ENCODE measurements at regions not wholly inside any gene's neighbourhood (a gene's known extent, or its start where the extent isn't known, plus 50 kb on each side); places are given as distances from the start of the nearest gene placed in this dataset.

DNA sequence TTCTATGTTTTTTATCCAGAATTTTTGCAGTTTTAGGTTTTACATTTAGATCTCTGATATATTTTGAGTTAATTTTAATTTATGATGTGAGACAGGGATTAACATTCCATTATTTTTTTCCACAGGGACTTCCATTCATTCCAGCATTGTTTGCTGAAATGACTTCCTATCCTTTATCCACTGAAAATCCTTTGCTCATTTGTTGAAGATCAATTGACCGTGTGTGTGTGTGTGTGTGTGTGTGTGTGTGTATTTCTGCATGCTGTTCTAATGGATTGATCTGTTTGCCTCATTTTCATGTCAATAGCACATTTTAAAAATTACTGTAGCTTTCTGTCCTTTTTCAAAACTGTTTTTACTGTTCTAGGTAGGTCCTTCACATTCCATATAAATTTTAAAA lies 480.3 kb downstream of the DSC3 start:
- no peak for DNase-seq (ENCODE audit: extremely low read depth, low read depth)

DNA sequence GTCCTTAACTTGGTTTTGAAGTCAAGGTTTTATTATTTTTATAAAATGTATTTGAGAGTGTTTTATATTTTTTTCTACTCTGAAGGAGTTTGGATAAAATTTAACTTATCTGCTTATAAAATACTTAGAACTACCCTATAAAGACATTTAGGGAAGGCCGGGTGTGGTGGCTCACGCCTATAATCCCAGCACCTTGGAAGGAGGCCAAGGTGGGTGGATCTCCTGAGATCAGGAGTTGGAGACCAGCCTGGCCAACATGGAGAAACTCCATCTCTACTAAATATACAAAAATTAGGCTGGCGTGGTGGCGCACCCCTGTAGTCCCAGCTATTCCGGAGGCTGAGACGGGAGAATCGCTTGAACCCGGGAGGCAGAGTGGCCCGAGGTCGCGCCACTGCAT lies 486.4 kb downstream of the DSC3 start:
- no peak for DNase-seq (ENCODE audit: extremely low read depth, low read depth)

DNA sequence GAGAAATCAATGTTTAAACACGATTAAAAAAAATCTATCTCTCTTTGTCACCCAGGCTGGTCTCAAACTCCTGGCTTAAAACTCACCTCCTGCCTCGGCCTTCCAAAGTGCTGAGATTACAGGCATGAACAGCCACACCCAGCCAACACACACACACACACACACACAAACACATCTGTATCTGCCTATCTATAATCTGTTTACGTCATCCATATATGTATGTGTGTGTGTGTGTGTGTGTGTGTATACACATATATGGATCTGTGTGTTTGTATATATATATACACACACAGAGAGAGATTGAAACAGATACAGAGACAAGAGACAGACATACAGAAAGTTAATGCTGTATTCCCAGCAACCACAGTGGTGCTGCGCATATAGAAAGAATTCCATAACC lies 497.1 kb downstream of the DSC3 start:
- no peak for DNase-seq (ENCODE audit: extremely low read depth, low read depth)

DNA sequence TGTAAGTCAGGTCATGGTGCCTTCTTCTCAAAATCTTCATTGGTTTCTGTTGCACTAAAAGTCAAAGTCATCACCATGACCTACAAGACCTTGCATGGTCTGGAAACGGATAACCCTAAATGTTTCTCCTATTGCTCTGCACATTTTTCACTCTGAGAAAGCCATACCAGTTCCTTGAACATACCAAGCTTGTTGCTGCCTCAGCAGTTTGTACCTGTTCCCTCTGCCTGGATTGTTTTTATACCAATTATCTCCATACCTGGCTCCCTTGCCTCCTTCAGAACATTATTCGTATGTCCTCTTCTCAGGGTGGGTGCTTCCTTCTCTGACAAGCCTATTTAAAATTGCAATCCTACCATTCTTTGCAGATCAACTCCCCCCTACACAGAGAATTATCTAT lies 498.4 kb downstream of the DSC3 start:
- DNase-seq (ENCODE audit: extremely low read depth, low read depth) = no peak

GRCh38 chr18:30533716-30534115 lies 508.8 kb downstream of the DSC3 start:
- no peak for DNase-seq (ENCODE audit: extremely low read depth, low read depth)

GRCh38 chr18:30527917-30528316 lies 514.6 kb downstream of the DSC3 start:
- DNase-seq (ENCODE audit: extremely low read depth, low read depth) = no peak

GRCh38 chr18:30527226-30527625 lies 515.3 kb downstream of the DSC3 start:
- DNase-seq (ENCODE audit: extremely low read depth, low read depth) = no peak

GRCh38 chr18:30522288-30522929 lies 520.1 kb downstream of the DSC3 start:
- DNase-seq (ENCODE audit: extremely low read depth, low read depth) = no peak

DNA sequence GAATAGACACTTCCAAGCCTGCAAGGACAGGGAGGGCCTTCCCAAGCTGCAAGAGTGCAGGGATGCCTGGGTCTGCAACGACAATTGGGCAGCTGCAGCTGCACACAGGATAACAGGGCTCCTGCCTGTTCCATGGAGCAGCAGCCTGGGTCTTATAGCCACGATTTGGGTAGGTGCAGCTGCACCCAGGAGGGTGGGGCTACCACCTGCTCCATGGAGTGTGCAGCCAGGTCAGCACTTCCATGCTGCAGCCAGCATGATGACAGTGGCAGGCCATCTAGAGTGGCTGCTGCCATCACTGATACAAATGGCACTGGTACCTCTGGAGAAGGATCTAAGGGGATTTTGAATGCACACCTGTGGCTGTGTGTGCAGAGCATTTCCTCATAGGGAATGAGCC lies 528.5 kb downstream of the DSC3 start:
- no peak for DNase-seq (ENCODE audit: extremely low read depth, low read depth)

DNA sequence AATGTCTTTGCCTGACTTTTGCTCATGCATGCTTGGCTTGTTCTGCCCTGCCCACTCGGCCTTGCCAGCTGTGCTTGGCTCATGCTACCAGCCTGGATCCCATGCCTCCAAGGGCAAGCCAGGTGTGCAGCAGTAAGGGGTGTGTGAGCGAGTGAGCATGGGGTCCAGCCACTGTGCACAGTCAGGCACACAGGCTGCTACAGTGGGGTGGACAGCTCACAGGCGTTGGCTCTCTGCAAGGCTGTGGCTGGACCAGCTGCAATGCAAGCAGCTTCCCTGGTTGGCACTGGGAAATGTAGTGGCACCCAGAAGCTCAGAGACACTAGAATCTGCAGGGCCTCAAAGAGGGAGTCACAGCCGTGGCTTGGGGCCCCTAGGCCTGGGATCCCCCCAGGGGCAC lies 529.7 kb downstream of the DSC3 start:
- DNase-seq (ENCODE audit: extremely low read depth, low read depth) = no peak

GRCh38 chr18:30510882-30511281 lies 531.7 kb downstream of the DSC3 start:
- no peak for DNase-seq (ENCODE audit: extremely low read depth, low read depth)

- DNase-seq (ENCODE audit: extremely low read depth, low read depth) = no peak
Observed at GRCh38 chr18:30501594-30501993, 540.9 kb downstream of the DSC3 start.

- DNase-seq (ENCODE audit: extremely low read depth, low read depth) = no peak
Observed at GRCh38 chr18:30500240-30500945, 542.1 kb downstream of the DSC3 start.

DNA sequence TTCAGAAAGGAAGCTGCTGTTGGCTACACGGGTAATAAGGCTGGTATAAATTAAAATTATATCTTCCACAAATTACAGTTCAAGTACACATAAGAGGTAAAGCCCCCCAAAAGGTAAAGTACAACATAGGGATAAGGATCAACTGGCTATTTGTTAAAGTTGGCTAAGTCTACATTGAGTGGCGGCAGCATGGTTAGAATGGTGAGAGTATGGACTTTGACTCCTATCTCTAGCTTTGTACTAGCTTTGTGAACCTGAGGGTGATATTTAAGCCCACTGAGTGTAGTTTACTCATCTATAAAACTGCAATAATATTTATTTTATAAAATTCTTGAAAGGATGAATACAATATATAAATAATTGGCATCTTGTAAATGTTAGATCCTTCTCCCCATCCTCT lies 542.8 kb downstream of the DSC3 start:
- DNase-seq (ENCODE audit: extremely low read depth, low read depth) = no peak

GRCh38 chr18:30492552-30493129 lies 549.9 kb downstream of the DSC3 start:
- DNase-seq (ENCODE audit: extremely low read depth, low read depth) = no peak

DNA sequence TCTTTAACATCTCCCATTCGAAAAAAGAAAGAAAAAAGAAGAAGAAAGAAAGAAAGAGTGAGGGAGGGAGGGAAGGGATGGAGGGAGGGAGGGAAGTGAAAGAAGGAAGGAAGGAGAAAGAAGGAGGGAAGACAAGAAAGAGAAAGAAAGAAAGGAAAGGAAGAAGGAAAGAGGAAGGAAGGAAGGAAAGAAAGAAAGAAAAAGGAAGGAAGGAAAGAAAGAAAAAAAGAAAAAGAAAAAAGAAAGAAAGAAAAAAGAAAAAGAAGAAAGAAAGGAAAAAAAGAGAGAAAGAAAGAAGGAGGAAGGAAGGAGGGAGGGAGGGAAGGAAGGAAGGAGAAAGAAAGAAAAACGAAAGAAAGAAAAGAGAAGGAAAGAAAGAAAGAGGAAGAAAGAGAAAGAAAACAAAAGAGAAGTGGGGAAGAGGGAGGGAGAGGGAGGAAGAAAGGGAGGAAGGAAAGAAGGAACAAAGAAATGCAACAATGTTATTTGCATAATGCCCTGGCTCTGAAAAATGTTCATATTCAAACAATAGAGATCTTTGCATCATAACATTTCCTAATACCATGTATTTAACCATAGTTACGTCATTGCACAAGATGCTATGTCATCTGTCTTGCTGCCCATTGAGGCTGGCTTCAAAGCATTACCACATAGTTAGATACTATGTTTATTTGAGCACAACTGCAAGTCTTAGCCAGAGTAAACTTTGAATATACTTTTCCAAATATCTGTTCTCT lies 550.6 kb downstream of the DSC3 start:
- no peak for DNase-seq (ENCODE audit: extremely low read depth, low read depth)

GRCh38 chr18:30489890-30490643 lies 552.5 kb downstream of the DSC3 start:
- DNase-seq (ENCODE audit: extremely low read depth, low read depth) = no peak

DNA sequence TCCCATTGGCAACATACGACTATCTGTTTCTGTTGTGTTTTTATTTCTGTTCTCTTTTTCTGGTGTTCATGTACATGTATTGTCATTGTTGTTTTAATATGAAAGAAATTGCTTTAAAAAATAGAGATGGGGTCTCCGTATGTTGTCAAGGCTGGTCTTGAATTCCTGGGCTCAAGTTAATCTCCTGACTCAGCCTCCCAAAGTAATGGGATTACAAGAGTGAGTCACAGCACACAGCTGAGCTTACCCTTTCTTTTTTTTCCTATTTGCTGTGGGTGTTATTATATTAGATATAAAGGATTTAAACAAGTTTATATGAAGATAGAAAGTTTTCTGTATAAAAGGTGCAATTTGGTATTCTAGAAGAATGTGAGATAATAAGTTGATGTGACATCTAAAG lies 554.6 kb downstream of the DSC3 start:
- no peak for DNase-seq (ENCODE audit: extremely low read depth, low read depth)

DNA sequence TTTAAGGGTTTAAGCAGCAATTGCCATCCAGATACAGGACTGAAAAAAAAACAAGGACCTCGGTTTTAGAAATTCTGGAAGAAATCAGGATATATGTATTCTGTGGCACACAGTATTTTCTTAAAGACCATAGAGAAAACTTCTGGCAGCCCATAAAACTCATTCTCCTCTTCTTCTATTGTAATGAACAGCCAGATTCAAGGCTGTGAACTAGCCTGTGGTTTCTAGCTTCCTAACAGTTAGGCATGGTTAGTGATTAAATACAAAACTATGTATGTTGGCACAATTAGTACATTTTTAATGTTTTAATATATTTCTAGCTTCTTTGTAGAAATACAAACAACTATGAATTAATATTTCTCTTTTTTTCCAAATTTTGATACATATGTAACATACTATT lies 555.7 kb downstream of the DSC3 start:
- no peak for DNase-seq (ENCODE audit: extremely low read depth, low read depth)

GRCh38 chr18:30485078-30485477 lies 557.5 kb downstream of the DSC3 start:
- no peak for DNase-seq (ENCODE audit: extremely low read depth, low read depth)

DNA sequence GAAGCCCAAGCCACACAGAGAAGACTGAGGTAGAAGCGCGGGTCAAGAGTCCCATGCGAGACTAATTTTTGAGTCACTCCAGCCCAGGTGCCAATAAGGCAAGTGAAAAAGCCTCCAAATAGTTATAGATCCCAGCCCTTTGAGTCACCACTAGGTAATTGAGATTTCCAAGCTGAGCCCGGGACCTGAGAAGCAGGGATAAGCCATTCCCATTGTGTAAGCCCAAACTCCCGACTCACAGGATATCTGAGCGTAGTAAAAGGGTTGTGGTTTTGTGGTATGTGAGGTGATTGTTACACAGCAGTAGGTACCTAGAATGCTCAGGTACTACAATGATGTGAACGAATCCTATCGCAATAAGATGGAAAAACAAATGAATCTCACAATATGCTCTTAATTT lies 560.7 kb downstream of the DSC3 start:
- no peak for DNase-seq (ENCODE audit: extremely low read depth, low read depth)

All from NCI-H460 (cell line).